Nephron (organoid): ENCODE measurements at regions not wholly inside any gene's neighbourhood (a gene's known extent, or its start where the extent isn't known, plus 50 kb on each side); places are given as distances from the start of the nearest gene placed in this dataset.

ENCODE experiments used
- H3K27ac Mint-ChIP-seq, 3 experiments: 2 replicates each; pipeline ENCODE4 v1.8.0; 2020; ENCODE audit warnings: mixed read lengths in 3 of 3, mild to moderate bottlenecking in 2 of 3, moderate library complexity in 1 of 3
- H3K27me3 Mint-ChIP-seq: 2 replicates; pipeline ENCODE4 v1.8.0; 2021; ENCODE audit warnings: low read depth, mild to moderate bottlenecking, moderate library complexity, mixed read lengths
- H3K36me3 Mint-ChIP-seq: 2 replicates; pipeline ENCODE4 v1.8.0; 2020; ENCODE audit warnings: low read depth, mixed read lengths
- H3K4me1 Mint-ChIP-seq: 2 replicates; pipeline ENCODE4 v1.8.0; 2020; ENCODE audit warnings: mixed read lengths
- H3K4me3 Mint-ChIP-seq, 3 experiments: 2 replicates each; pipeline ENCODE4 v1.8.0; 2020; ENCODE audit warnings: mild to moderate bottlenecking in 3 of 3, mixed read lengths in 3 of 3, moderate library complexity in 2 of 3
- H3K9me3 Mint-ChIP-seq: 2 replicates; pipeline ENCODE4 v1.8.0; 2020; ENCODE audit warnings: mixed read lengths
- TF ChIP-seq, protein P1 (sequence below), 3 experiments: fragments of 200-600 bp; sonication (generic); IDR thresholded peaks; one replicate each; pipeline ENCODE4 v1.5.0; 2021; ENCODE audit warnings: antibody characterized with exemption in 3 of 3; ENCODE audit not compliant: unreplicated experiment in 3 of 3

DNA sequence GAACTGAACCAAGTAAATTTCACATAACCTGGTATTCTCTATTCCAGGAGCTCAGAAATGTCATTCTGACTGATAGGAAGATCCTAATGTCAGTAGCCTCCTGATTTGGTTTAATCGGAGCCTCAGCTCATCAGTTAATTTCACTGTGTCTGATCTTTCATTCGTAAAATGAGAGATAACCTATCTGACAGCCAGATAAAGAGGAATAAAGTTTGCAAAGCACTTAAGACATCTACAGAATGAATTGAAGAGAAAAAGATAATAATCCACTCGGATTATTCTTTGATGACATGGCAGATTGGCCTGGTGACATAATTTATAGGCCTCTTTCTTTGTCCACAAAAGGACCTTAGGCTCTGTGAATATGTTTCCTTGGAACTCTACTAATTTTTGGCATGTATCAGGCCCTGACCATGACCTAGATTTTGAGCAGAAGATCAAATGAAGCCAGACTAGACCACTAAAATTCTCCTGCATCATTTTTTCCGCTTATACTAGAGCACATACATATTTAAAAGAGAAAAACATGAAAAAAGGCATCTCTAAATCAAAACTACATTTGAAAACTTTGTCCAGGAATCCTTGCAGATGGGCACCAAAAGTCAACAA lies 312.4 kb downstream of the MTX2 start:
- Mint-ChIP-seq H3K4me3 (no peak overlapping the region), H3K9me3 (no peaks in the 10 kb centered on the region), H3K27me3 (peaks cover 3% of the 10 kb centered on the region), H3K36me3 (no peaks in the 10 kb centered on the region), H3K4me1 (peaks cover 53% of the 10 kb centered on the region), H3K27ac (peak overlapping the region in 2 of 3 experiments; percentile 50 to 55)
- TF ChIP-seq, protein P1, sequence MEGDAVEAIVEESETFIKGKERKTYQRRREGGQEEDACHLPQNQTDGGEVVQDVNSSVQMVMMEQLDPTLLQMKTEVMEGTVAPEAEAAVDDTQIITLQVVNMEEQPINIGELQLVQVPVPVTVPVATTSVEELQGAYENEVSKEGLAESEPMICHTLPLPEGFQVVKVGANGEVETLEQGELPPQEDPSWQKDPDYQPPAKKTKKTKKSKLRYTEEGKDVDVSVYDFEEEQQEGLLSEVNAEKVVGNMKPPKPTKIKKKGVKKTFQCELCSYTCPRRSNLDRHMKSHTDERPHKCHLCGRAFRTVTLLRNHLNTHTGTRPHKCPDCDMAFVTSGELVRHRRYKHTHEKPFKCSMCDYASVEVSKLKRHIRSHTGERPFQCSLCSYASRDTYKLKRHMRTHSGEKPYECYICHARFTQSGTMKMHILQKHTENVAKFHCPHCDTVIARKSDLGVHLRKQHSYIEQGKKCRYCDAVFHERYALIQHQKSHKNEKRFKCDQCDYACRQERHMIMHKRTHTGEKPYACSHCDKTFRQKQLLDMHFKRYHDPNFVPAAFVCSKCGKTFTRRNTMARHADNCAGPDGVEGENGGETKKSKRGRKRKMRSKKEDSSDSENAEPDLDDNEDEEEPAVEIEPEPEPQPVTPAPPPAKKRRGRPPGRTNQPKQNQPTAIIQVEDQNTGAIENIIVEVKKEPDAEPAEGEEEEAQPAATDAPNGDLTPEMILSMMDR (IDR thresholded peaks at IDR 0.05; ENCODE audit: unreplicated experiment in 3 of 3) = no peak

DNA sequence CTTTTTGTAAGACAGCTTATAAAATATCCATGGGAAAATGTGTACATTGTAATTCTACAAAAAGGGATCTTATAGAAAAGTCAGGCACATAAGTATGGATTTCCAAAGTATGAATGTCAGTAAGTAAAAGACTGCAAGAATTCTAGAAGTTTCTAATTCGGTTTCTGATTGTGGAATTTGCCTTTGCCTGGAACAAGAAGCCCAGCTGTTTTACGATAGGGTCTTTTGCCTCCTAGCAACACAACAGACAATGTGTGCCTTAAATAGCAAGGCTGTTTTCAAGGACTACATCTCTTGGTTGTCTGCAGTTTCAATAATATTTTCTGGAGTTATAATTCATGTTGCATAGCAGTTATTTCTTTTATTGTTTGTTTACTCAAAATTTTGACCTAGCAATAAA lies 312.9 kb downstream of the MTX2 start:
- H3K4me1 Mint-ChIP-seq = peaks cover 56% of the 10 kb centered on the region
- TF ChIP-seq, protein P1 (IDR thresholded peaks at IDR 0.05; ENCODE audit: unreplicated experiment in 3 of 3) = no peak
- H3K27me3 Mint-ChIP-seq = peaks cover 3% of the 10 kb centered on the region
- no peaks in the 10 kb centered on the region for H3K9me3 Mint-ChIP-seq
- H3K36me3 Mint-ChIP-seq = no peaks in the 10 kb centered on the region
- no peak overlapping the region for H3K4me3 Mint-ChIP-seq
- peak overlapping the region in 2 of 3 experiments; percentile 50 to 55 for H3K27ac Mint-ChIP-seq

DNA sequence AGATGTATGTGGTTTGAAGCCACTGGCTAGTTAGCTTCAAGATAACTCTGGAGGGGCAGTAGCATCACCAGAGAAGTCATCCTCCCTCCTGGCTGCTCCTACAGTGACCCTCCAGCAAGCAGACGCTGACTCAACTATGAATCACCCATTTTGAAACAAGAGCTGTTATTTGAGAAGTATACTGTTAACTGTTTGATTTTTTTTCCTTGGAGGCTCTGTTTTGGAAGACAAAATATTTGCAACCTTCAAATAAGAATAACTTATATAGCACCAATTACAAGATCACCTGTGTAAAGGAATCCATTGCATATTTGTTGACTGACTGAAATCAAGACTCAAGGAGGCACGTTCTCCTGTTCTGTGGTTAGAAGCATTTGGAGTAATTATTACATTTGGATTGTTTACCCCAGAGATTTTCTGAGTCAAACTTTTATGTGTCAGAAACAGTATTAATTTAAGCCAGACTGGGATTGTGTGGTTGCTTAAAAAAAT lies 313.8 kb downstream of the MTX2 start:
- no peaks in the 10 kb centered on the region for H3K36me3 Mint-ChIP-seq
- H3K27ac Mint-ChIP-seq = peak overlapping the region; percentile 43 to 71 (median 48)
- peaks cover 53% of the 10 kb centered on the region for H3K4me1 Mint-ChIP-seq
- TF ChIP-seq, protein P1 (IDR thresholded peaks at IDR 0.05; ENCODE audit: unreplicated experiment in 3 of 3) = no peak
- no peaks in the 10 kb centered on the region for H3K9me3 Mint-ChIP-seq
- H3K4me3 Mint-ChIP-seq = peak overlapping the region in 2 of 3 experiments; percentile 50 to 51
- H3K27me3 Mint-ChIP-seq = peaks cover 3% of the 10 kb centered on the region

DNA sequence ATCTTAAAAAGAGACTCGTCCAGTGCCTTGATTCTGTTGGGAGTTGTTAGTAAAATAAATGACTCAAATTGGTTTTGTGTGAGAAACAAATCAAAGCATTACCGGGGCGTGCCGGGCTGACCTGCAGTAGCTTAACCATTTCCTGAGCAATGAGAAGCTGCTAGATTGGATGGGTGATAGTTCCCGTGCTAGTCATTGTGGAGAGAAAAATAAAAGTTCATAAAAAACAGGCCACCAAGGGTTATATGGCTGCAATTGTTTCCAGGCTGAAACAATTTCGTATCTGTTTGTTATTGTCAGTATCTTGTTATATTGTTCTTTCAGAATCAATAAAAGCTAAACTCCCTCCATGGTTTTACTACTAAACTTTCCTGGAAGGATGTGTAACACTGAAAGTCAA lies 314.4 kb downstream of the MTX2 start:
- H3K4me1 Mint-ChIP-seq = peaks cover 57% of the 10 kb centered on the region
- TF ChIP-seq, protein P1 (IDR thresholded peaks at IDR 0.05; ENCODE audit: unreplicated experiment in 3 of 3) = no peak
- H3K4me3 Mint-ChIP-seq = peak overlapping the region; percentile 16 to 62 (median 41)
- peaks cover 3% of the 10 kb centered on the region for H3K27me3 Mint-ChIP-seq
- no peaks in the 10 kb centered on the region for H3K9me3 Mint-ChIP-seq
- peak overlapping the region; percentile 43 to 75 (median 48) for H3K27ac Mint-ChIP-seq
- no peaks in the 10 kb centered on the region for H3K36me3 Mint-ChIP-seq

DNA sequence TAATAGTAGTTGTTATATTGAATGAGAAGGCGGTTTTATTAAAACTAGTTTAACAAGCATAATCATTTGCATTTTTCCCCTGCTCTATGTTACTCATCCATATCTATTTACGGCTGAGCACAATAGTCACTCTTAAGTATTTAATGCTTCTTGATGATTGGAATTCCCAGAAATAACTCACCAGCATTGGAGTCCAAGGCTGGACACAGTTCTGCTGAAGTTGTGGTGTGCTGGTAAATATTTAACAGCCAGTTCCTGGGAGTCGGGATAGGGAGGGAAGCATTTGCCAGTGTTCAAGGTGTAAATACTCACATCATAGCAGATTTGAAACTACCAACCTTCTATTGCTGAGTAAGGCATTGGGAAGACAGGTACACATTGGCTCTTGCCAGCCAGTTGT lies 315.1 kb downstream of the MTX2 start:
- Mint-ChIP-seq H3K27me3 (peaks cover 3% of the 10 kb centered on the region), H3K27ac (peak overlapping the region; percentile 48 to 82 (median 81))
- TF ChIP-seq, protein P1 (IDR thresholded peaks at IDR 0.05; ENCODE audit: unreplicated experiment in 3 of 3) = no peak

DNA sequence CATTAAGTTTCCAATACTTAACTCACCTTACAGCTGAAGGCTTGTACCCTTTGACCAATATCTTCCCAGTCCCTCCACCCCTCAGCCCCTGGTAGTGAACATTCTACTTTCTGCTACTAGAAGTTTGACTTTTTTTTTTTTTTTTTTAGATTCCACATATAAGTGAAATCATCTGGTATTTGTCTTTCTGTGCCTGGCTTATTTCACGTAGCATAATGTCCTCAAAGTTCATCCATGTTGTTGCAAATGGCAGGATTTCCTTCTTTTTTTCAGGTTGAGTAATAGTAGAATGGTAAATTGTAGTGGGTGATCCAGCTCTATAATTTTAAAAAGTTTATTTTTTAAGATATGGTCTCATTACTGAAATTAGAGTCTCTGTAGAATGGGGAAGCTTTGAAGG lies 316.0 kb downstream of the MTX2 start:
- H3K9me3 Mint-ChIP-seq = no peaks in the 10 kb centered on the region
- H3K4me1 Mint-ChIP-seq = peaks cover 73% of the 10 kb centered on the region
- H3K36me3 Mint-ChIP-seq = no peaks in the 10 kb centered on the region
- TF ChIP-seq, protein P1 (IDR thresholded peaks at IDR 0.05; ENCODE audit: unreplicated experiment in 3 of 3) = no peak
- H3K27ac Mint-ChIP-seq = peak overlapping the region in 1 of 3 experiments; percentile 77
- H3K4me3 Mint-ChIP-seq = no peak overlapping the region
- H3K27me3 Mint-ChIP-seq = peaks cover 3% of the 10 kb centered on the region

More for the DNA sequence above, 315.1 kb downstream of the MTX2 start:
- Mint-ChIP-seq H3K4me1 (peaks cover 64% of the 10 kb centered on the region), H3K36me3 (no peaks in the 10 kb centered on the region), H3K4me3 (peak overlapping the region in 2 of 3 experiments; percentile 24 to 49), H3K9me3 (no peaks in the 10 kb centered on the region)
